MM.1S (cell line): ENCODE measurements at regions not wholly inside any gene's neighbourhood (a gene's known extent, or its start where the extent isn't known, plus 50 kb on each side); places are given as distances from the start of the nearest gene placed in this dataset.

ENCODE experiments used
- DNase-seq: peaks from one replicate; pipeline ENCODE4 v3.0.0-alpha.2; 2015
- H2AFZ ChIP-seq: fragments of 300-600 bp; sonication (generic); 2 replicates; pipeline ENCODE4 v1.6.0; 2016; ENCODE audit warnings: antibody characterized with exemption, low read length
- H3F3A ChIP-seq: fragments of 300-600 bp; sonication (generic); 2 replicates; pipeline ENCODE4 v1.6.1; 2016; ENCODE audit warnings: mild to moderate bottlenecking, antibody characterized with exemption, low read length, moderate library complexity, mixed read lengths; ENCODE audit not compliant: insufficient read depth
- H3K27ac ChIP-seq: fragments of 300-600 bp; sonication (generic); 2 replicates; pipeline ENCODE4 v1.5.1; 2016; ENCODE audit warnings: mild to moderate bottlenecking, low read length
- H3K27me3 ChIP-seq: fragments of 300-600 bp; sonication (generic); replicated peaks from 2 replicates; pipeline ENCODE4 v1.6.0; 2016; ENCODE audit warnings: low read length; ENCODE audit not compliant: insufficient read depth
- H3K36me3 ChIP-seq: fragments of 300-600 bp; sonication (generic); replicated peaks from 2 replicates; pipeline ENCODE4 v1.6.1; 2016; ENCODE audit warnings: mild to moderate bottlenecking, low read length, mixed read lengths; ENCODE audit not compliant: insufficient read depth
- H3K4me1 ChIP-seq: fragments of 300-600 bp; sonication (generic); 2 replicates; pipeline ENCODE4 v1.6.1; 2016; ENCODE audit warnings: low read length, mixed read lengths
- H3K4me2 ChIP-seq: fragments of 300-600 bp; sonication (generic); 2 replicates; pipeline ENCODE4 v1.6.0; 2016; ENCODE audit warnings: low read depth, low read length
- H3K4me3 ChIP-seq: fragments of 300-600 bp; sonication (generic); 2 replicates; pipeline ENCODE4 v1.5.1; 2016; ENCODE audit warnings: low read length, mixed read lengths
- H3K79me2 ChIP-seq: fragments of 300-600 bp; sonication (generic); 2 replicates; pipeline ENCODE4 v1.6.1; 2016; ENCODE audit warnings: mixed run types, low read length, mixed read lengths
- H3K9ac ChIP-seq: fragments of 300-600 bp; sonication (generic); 2 replicates; pipeline ENCODE4 v1.6.1; 2016; ENCODE audit warnings: low read length, mixed read lengths
- H3K9me2 ChIP-seq: fragments of 300-600 bp; sonication (generic); replicated peaks from 2 replicates; pipeline ENCODE4 v1.6.1; 2016; ENCODE audit warnings: mild to moderate bottlenecking, low read length, mixed read lengths; ENCODE audit not compliant: insufficient read depth
- H3K9me3 ChIP-seq: fragments of 300-600 bp; sonication (generic); replicated peaks from 2 replicates; pipeline ENCODE4 v1.6.1; 2016; ENCODE audit warnings: mild to moderate bottlenecking, low read length, mixed read lengths; ENCODE audit not compliant: insufficient read depth
- H4K20me1 ChIP-seq: fragments of 300-600 bp; sonication (generic); 2 replicates; pipeline ENCODE4 v1.6.1; 2016; ENCODE audit warnings: mild to moderate bottlenecking, low read length, moderate library complexity, mixed read lengths; ENCODE audit not compliant: insufficient read depth
- EZH2 ChIP-seq: fragments of 300-600 bp; sonication (generic); optimal IDR thresholded peaks from 2 replicates; pipeline ENCODE3; 2017; ENCODE audit warnings: low read depth, mild to moderate bottlenecking, antibody characterized with exemption, low read length, mixed read lengths
- EZH2phosphoT487 ChIP-seq: fragments of 300-600 bp; sonication (generic); IDR thresholded peaks from 2 replicates; pipeline ENCODE4 v1.6.1; 2018; ENCODE audit warnings: antibody characterized with exemption, low read length
- TF ChIP-seq, protein P1 (sequence below): fragments of 300-600 bp; sonication (generic); IDR thresholded peaks from 2 replicates; pipeline ENCODE4 v1.5.1; 2016; ENCODE audit warnings: antibody characterized with exemption, low read length, mixed read lengths

DNA sequence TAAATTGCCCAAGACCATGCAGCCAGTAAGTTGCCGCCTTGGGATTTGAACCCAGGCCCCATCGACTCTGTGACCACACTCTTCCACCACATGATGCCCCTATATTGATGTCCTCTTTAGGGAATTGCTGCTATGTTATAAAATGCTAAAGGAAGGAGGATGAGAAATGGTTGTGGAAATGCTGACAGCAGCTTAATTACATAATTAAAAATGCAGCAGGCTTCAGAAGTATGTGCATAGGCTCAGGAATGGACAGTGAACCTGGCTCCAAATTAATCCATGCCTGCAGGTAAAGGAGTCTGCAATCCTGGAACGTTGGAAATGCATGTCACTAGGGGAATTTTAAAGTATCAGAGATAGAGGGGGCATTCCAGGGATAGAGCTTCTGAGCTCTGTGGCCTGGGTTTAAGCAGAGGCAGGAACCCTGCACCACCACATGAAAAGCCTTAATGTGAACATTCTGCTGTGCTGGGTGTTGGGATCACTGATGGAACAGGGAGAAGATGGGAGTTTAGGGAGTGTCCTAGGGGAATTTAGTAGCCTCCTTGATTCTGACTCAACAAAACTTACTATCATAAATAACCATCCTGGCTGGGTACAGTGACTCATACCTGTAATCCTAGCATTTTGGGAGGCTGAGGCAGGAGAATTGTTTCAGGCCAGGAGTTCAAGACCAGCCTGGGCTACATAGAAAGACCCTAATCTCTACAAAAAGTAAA is 76.1 kb upstream of the CCDC85A start:
- DNase-seq, result no peak
- H3K27me3 ChIP-seq, result no peaks in the 10 kb centered on the region
- no peak overlapping the region for H3K27ac ChIP-seq
- no peak for TF ChIP-seq EZH2phosphoT487
- TF ChIP-seq EZH2, result no peak
- TF ChIP-seq, protein P1, sequence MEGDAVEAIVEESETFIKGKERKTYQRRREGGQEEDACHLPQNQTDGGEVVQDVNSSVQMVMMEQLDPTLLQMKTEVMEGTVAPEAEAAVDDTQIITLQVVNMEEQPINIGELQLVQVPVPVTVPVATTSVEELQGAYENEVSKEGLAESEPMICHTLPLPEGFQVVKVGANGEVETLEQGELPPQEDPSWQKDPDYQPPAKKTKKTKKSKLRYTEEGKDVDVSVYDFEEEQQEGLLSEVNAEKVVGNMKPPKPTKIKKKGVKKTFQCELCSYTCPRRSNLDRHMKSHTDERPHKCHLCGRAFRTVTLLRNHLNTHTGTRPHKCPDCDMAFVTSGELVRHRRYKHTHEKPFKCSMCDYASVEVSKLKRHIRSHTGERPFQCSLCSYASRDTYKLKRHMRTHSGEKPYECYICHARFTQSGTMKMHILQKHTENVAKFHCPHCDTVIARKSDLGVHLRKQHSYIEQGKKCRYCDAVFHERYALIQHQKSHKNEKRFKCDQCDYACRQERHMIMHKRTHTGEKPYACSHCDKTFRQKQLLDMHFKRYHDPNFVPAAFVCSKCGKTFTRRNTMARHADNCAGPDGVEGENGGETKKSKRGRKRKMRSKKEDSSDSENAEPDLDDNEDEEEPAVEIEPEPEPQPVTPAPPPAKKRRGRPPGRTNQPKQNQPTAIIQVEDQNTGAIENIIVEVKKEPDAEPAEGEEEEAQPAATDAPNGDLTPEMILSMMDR, result no peak
- H3F3A ChIP-seq, result no peaks in the 10 kb centered on the region
- no peak overlapping the region for H3K4me3 ChIP-seq
- H3K9me3 ChIP-seq, result no peaks in the 10 kb centered on the region
- no peak overlapping the region for H3K4me2 ChIP-seq
- no peaks in the 10 kb centered on the region for H3K36me3 ChIP-seq
- H3K9ac ChIP-seq, result no peak overlapping the region
- no peaks in the 10 kb centered on the region for H3K9me2 ChIP-seq
- H4K20me1 ChIP-seq, result no peaks in the 10 kb centered on the region
- no peaks in the 10 kb centered on the region for H3K79me2 ChIP-seq
- H2AFZ ChIP-seq, result no peak overlapping the region
- H3K4me1 ChIP-seq, result no peaks in the 10 kb centered on the region

DNA sequence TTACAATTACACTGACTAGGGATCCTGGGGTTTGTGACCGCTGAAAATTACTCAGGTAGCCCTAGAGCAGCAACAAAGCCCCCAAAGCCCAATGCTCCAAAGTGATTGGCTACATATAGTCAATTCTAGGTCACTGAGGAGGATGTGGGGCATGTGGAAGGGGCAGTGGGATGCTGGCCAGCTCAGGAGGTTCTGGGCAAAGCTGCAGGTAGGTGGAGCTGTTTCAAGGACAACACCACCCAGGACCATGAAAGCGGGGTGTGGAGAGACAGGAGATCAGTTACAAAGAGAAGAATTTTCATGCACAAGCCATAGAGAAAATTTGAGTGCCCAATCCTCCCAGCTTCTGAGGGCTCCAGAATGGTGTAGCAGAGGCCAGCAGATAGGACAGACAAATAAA is 75.0 kb upstream of the CCDC85A start:
- no peak overlapping the region for H3K9ac ChIP-seq
- H3K27me3 ChIP-seq, result no peaks in the 10 kb centered on the region
- no peak for DNase-seq
- H3K9me3 ChIP-seq, result no peaks in the 10 kb centered on the region
- H4K20me1 ChIP-seq, result no peaks in the 10 kb centered on the region
- H2AFZ ChIP-seq, result no peak overlapping the region
- H3K9me2 ChIP-seq, result no peaks in the 10 kb centered on the region
- H3K79me2 ChIP-seq, result no peaks in the 10 kb centered on the region
- H3K36me3 ChIP-seq, result no peaks in the 10 kb centered on the region
- no peak overlapping the region for H3K4me2 ChIP-seq
- TF ChIP-seq EZH2phosphoT487, result no peak
- TF ChIP-seq, protein P1, result no peak
- no peak for TF ChIP-seq EZH2
- H3K4me3 ChIP-seq, result no peak overlapping the region
- H3K27ac ChIP-seq, result no peak overlapping the region
- no peaks in the 10 kb centered on the region for H3K4me1 ChIP-seq
- H3F3A ChIP-seq, result no peaks in the 10 kb centered on the region

GRCh38 chr2:56109994-56110393 is 73.8 kb upstream of the CCDC85A start:
- H3K9me3 ChIP-seq, result no peaks in the 10 kb centered on the region
- no peaks in the 10 kb centered on the region for H3K79me2 ChIP-seq
- no peak overlapping the region for H3K9ac ChIP-seq
- no peaks in the 10 kb centered on the region for H3K27me3 ChIP-seq
- no peaks in the 10 kb centered on the region for H3F3A ChIP-seq
- H2AFZ ChIP-seq, result no peak overlapping the region
- no peaks in the 10 kb centered on the region for H3K36me3 ChIP-seq
- TF ChIP-seq EZH2phosphoT487, result no peak
- TF ChIP-seq, protein P1, result no peak
- H3K4me1 ChIP-seq, result no peaks in the 10 kb centered on the region
- no peak for DNase-seq
- no peaks in the 10 kb centered on the region for H3K9me2 ChIP-seq
- H3K27ac ChIP-seq, result no peak overlapping the region
- no peak overlapping the region for H3K4me2 ChIP-seq
- no peaks in the 10 kb centered on the region for H4K20me1 ChIP-seq
- no peak overlapping the region for H3K4me3 ChIP-seq
